Natural killer cell (primary cell): ENCODE measurements at regions not wholly inside any gene's neighbourhood (a gene's known extent, or its start where the extent isn't known, plus 50 kb on each side); places are given as distances from the start of the nearest gene placed in this dataset.
A peak's percentile ranks its signal among the peaks of the same experiment; 100 is the strongest.

ENCODE experiments used
- ATAC-seq, 3 donors: fragments of 150-1000 bp in 2 of 3; fragments of 200-7000 bp in 1 of 3; cut with Tn5 transposase; 1 replicate in 1 of 3; 2 replicates in 2 of 3; pipeline ENCODE4 v1.10.0; 2021; ENCODE audit warnings: mild to moderate bottlenecking in 2 of 3, moderate library complexity in 2 of 3
- DNase-seq, 2 donors: peaks; one replicate each; pipeline versions ENCODE4 v3.0.0 to v3.0.0-alpha.2; 2013 to 2021; ENCODE audit warnings: mixed read lengths in 1 of 2
- H3K27ac ChIP-seq: one replicate; pipeline ENCODE4 v1.5.1; 2013; ENCODE audit warnings: mild to moderate bottlenecking, low read length
- H3K27me3 ChIP-seq: one replicate; pipeline ENCODE4 v1.6.1; 2013; ENCODE audit warnings: low read length; ENCODE audit not compliant: control insufficient read depth, insufficient read depth
- H3K36me3 ChIP-seq: one replicate; pipeline ENCODE4 v1.6.1; 2013; ENCODE audit warnings: low read length; ENCODE audit not compliant: control insufficient read depth, insufficient read depth
- H3K4me1 ChIP-seq: one replicate; pipeline ENCODE4 v1.6.1; 2013; ENCODE audit warnings: low read length; ENCODE audit not compliant: control insufficient read depth, insufficient read depth
- H3K4me3 ChIP-seq: one replicate; pipeline ENCODE4 v1.5.1; 2013; ENCODE audit warnings: low read length
- H3K9me3 ChIP-seq: one replicate; pipeline ENCODE4 v1.6.1; 2013; ENCODE audit warnings: low read length; ENCODE audit not compliant: control insufficient read depth, insufficient read depth
- H3K27ac Mint-ChIP-seq, 2 donors: one replicate each; pipeline ENCODE4 v1.8.0; 2022; ENCODE audit warnings: mild to moderate bottlenecking in 2 of 2, mixed read lengths in 2 of 2, moderate library complexity in 1 of 2
- H3K27me3 Mint-ChIP-seq, 2 donors: one replicate each; pipeline ENCODE4 v1.8.0; 2022; ENCODE audit warnings: low read depth in 2 of 2, mixed read lengths in 2 of 2
- H3K36me3 Mint-ChIP-seq: one replicate; pipeline ENCODE4 v1.8.0; 2022; ENCODE audit warnings: mixed read lengths
- H3K4me1 Mint-ChIP-seq, 2 donors: one replicate each; pipeline ENCODE4 v1.8.0; 2022; ENCODE audit warnings: mixed read lengths in 2 of 2
- H3K4me3 Mint-ChIP-seq: one replicate; pipeline ENCODE4 v1.8.0; 2022; ENCODE audit warnings: mild to moderate bottlenecking, moderate library complexity, mixed read lengths
- H3K9me3 Mint-ChIP-seq, 2 donors: one replicate each; pipeline ENCODE4 v1.8.0; 2022; ENCODE audit warnings: mixed read lengths in 2 of 2
- WGBS: methylation state at CpG from one replicate; pipeline ENCODE4 v1.1.7; 2013; ENCODE audit warnings: missing lambda C conversion rate; ENCODE audit not compliant: insufficient coverage; 5-methylcytosine and 5-hydroxymethylcytosine counted together
- intact Hi-C: fragments of 100-400 bp; cut with micrococcal nuclease; formaldehyde crosslinking; loops from one replicate; pipeline ENCODE4 v1.14.2; 2022
- TF ChIP-seq, protein P1 (sequence below): fragments of 200-600 bp; IDR thresholded peaks from one replicate; pipeline ENCODE4 v1.8.0; 2022; ENCODE audit warnings: antibody characterized with exemption

GRCh38 chr16:79317521-79317920 is 283.0 kb downstream of the MAF start:
- no peaks in the 10 kb centered on the region for H3K9me3 ChIP-seq
- ATAC-seq (no peak), DNase-seq (no peak)
- H3K4me3 ChIP-seq, result no peak overlapping the region
- no peaks in the 10 kb centered on the region for H3K9me3 Mint-ChIP-seq
- no peak overlapping the region for H3K27ac ChIP-seq
- intact Hi-C loops, result no loop called here
- H3K27me3 ChIP-seq, result peaks cover 2% of the 10 kb centered on the region
- no peak overlapping the region for H3K27ac Mint-ChIP-seq
- no peak overlapping the region for H3K4me3 Mint-ChIP-seq
- H3K36me3 ChIP-seq, result no peaks in the 10 kb centered on the region
- 93% methylated on average over 2 of the region's 2 CpGs for WGBS
- TF ChIP-seq, protein P1, sequence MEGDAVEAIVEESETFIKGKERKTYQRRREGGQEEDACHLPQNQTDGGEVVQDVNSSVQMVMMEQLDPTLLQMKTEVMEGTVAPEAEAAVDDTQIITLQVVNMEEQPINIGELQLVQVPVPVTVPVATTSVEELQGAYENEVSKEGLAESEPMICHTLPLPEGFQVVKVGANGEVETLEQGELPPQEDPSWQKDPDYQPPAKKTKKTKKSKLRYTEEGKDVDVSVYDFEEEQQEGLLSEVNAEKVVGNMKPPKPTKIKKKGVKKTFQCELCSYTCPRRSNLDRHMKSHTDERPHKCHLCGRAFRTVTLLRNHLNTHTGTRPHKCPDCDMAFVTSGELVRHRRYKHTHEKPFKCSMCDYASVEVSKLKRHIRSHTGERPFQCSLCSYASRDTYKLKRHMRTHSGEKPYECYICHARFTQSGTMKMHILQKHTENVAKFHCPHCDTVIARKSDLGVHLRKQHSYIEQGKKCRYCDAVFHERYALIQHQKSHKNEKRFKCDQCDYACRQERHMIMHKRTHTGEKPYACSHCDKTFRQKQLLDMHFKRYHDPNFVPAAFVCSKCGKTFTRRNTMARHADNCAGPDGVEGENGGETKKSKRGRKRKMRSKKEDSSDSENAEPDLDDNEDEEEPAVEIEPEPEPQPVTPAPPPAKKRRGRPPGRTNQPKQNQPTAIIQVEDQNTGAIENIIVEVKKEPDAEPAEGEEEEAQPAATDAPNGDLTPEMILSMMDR, result no peak
- H3K36me3 Mint-ChIP-seq, result no peaks in the 10 kb centered on the region
- peaks cover 4% of the 10 kb centered on the region for H3K4me1 ChIP-seq
- H3K27me3 Mint-ChIP-seq, result peaks cover 45 to 46% of the 10 kb centered on the region in 2 donors
- H3K4me1 Mint-ChIP-seq, result peaks cover 0 to 13% of the 10 kb centered on the region in 2 donors

DNA sequence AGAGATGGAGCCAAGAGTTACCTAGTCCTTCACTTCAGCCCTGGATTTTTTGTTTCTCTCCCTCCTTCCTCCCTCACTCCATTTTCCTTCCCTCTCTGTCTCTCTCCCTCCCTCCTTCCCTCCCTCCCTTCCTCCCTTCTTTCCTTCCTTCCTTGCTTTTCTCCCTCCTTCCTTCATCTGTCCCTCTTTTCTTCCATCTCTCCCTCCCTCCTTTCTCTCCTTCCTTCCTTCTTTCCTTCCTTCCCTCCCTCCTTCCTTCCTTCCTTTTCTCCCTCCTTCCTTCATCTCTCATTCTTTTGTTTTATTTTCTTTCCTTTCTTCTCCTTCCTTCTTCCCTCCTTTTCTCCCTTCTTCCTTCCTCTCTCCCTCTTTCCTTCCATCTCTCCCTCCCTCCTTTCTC is 283.5 kb downstream of the MAF start:
- Histone ChIP-seq H3K4me1 (peaks cover 4% of the 10 kb centered on the region), H3K36me3 (no peaks in the 10 kb centered on the region), H3K4me3 (no peak overlapping the region), H3K9me3 (no peaks in the 10 kb centered on the region), H3K27ac (no peak overlapping the region), H3K27me3 (peaks cover 2% of the 10 kb centered on the region)
- Mint-ChIP-seq H3K4me1 (peaks cover 0 to 13% of the 10 kb centered on the region in 2 donors), H3K27me3 (peaks cover 40 to 46% of the 10 kb centered on the region in 2 donors), H3K27ac (no peak overlapping the region), H3K36me3 (no peaks in the 10 kb centered on the region), H3K4me3 (no peak overlapping the region), H3K9me3 (no peaks in the 10 kb centered on the region)
- no peak for DNase-seq
- TF ChIP-seq, protein P1, result no peak
- intact Hi-C loops, result no loop called here
- no peak for ATAC-seq

DNA sequence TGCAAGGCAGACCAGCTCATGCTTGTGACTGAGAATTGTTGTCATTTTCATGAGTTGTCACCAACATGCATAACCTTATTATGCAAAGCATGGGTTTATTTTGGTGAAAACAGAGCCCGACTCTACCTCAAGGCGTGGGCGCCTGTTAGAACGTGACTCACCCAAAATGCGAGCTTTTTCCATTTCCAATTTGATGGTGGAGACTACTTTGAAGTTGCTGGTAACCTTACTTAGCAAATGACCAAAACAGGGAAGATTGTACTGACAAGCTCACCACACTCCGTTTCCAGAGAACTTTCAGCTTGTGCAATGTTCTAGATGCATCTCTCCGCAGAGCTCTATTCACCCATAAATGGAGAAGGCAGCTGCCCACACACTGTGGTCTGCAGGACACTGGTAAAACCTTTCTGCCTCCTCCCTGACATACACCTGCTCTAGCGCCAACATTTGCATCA is 284.5 kb downstream of the MAF start:
- Mint-ChIP-seq H3K9me3 (no peaks in the 10 kb centered on the region), H3K27me3 (peaks cover 35 to 46% of the 10 kb centered on the region in 2 donors), H3K4me1 (peaks cover 0 to 13% of the 10 kb centered on the region in 2 donors), H3K4me3 (no peak overlapping the region), H3K36me3 (no peaks in the 10 kb centered on the region), H3K27ac (no peak overlapping the region)
- DNase-seq (peak in 1 of 2 donors; percentile 11), ATAC-seq (peak in 1 of 3 donors; percentile 36)
- 55% methylated on average over 8 of the region's 8 CpGs for whole genome bisulfite sequencing
- H3K27me3 ChIP-seq, result peaks cover 2% of the 10 kb centered on the region
- H3K36me3 ChIP-seq, result no peaks in the 10 kb centered on the region
- peaks cover 4% of the 10 kb centered on the region for H3K4me1 ChIP-seq
- TF ChIP-seq, protein P1, result no peak
- intact Hi-C loops, result no loop called here
- no peak overlapping the region for H3K4me3 ChIP-seq
- H3K27ac ChIP-seq, result no peak overlapping the region
- H3K9me3 ChIP-seq, result no peaks in the 10 kb centered on the region

- ATAC-seq (no peak), DNase-seq (no peak)
- H3K36me3 Mint-ChIP-seq, result no peaks in the 10 kb centered on the region
- H3K27me3 ChIP-seq, result peaks cover 2% of the 10 kb centered on the region
- H3K4me3 Mint-ChIP-seq, result no peak overlapping the region
- no peak overlapping the region for H3K27ac Mint-ChIP-seq
- TF ChIP-seq, protein P1, result no peak
- peaks cover 19 to 29% of the 10 kb centered on the region in 2 donors for H3K27me3 Mint-ChIP-seq
- no peaks in the 10 kb centered on the region for H3K9me3 Mint-ChIP-seq
- H3K4me1 Mint-ChIP-seq, result peaks cover 0 to 13% of the 10 kb centered on the region in 2 donors
- no peak overlapping the region for H3K27ac ChIP-seq
- no peak overlapping the region for H3K4me3 ChIP-seq
- intact Hi-C loops, result no loop called here
- no peaks in the 10 kb centered on the region for H3K9me3 ChIP-seq
- 86% methylated on average over 11 of the region's 11 CpGs for WGBS
- no peaks in the 10 kb centered on the region for H3K36me3 ChIP-seq
- H3K4me1 ChIP-seq, result peaks cover 4% of the 10 kb centered on the region
Measured at GRCh38 chr16:79312502-79312901, 288.0 kb downstream of the MAF start.
